GM18499 (cell line): ENCODE measurements at regions not wholly inside any gene's neighbourhood (a gene's known extent, or its start where the extent isn't known, plus 50 kb on each side); places are given as distances from the start of the nearest gene placed in this dataset.
"Not testable (repeated sequence)": the region's sequence is repeated elsewhere in the genome, so short reads cannot be mapped to it uniquely, and the experiment has no call there.

Experiments
- ATAC-seq: cut with Tn5 transposase; IDR thresholded peaks from one replicate; pipeline ENCODE4 v1.9.1; 2021; ENCODE audit warnings: moderate number of reproducible peaks; ENCODE audit not compliant: insufficient read depth, unreplicated experiment

DNA sequence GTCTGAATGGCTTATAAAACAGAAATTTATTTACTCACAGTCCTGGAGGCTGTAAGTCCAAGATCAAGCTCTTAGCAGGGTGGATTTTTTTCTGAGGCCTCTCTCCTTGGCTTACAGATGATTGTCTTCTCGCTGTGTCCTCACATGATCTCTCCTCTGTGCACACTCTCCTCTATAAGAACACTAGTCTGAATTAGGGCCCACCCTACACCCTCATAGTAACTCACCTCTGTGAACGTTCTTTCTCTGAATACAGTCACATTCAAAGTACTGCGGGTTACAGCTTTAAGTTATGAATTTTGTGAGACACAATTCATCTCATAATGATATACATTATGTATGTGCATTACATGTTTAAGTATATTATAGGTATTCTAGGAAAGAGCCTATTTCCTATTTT is 135.7 kb upstream of the ATXN7L3B start:
- no peak for ATAC-seq

DNA sequence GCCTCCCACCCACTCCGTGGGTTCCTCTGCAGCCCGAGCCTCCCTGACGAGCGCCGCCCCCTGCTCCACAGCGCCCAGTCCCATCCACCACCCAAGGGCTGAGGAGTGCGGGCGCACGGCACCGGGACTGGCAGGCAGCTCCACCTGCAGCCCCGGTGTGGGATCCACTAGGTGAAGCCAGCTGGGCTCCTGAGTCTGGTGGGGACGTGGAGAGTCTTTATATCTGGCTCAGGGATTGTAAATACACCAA is 134.5 kb upstream of the ATXN7L3B start:
- not testable (repeated sequence) for ATAC-seq

DNA sequence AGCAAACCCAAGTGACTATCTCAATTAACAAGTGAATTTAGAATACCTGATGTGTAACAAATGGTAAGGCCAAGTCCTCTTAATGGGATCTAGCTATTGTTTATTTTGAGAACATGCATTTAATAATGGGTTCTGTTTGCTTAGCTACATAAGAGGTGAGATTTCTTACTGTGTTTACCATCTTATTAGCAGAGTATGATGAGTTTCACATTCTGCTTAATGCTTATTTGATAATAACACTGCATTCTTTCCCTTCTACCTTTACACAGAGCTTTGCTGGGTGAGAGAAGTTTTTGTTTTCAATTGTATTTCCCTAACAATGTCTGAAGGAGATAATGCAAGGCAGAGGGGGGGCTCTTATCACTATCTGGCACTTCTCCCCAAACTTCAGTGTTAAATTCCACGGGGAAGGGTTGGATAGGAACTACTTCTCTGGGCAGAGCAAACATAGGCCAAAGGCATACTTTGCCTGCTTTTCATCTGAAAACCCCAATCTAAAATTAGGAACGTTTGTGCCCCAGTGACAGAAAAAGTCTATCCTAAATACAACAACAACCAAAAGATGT is 129.0 kb upstream of the ATXN7L3B start:
- no peak for ATAC-seq

DNA sequence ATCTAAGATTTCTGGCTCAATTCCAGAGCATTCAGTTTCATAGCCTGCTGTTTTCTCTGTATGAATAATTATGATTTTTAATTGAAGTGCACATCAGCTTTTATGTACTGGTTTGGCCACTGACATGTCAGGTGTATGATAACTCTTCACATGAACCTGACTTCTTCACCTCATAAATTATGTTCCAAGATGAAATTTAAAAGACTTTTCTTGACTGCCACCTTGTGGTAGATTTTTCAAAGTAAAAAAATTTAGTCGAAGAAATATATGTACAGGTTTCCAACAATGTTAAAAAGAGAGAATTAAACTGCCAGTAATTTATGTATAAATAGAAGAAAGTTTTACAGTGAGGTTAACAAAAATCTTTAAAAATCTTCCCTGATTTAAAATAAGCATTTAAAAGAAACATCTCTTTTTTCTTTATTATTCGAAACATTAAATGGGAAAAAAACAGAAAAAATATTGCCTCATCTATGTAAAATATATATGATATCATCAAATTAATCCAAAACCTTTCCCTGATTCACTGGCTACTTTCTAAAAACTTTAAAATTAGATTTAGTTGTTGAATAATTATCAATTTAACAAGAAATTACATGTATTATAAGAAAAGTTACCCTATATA is 124.9 kb upstream of the ATXN7L3B start:
- ATAC-seq = no peak

DNA sequence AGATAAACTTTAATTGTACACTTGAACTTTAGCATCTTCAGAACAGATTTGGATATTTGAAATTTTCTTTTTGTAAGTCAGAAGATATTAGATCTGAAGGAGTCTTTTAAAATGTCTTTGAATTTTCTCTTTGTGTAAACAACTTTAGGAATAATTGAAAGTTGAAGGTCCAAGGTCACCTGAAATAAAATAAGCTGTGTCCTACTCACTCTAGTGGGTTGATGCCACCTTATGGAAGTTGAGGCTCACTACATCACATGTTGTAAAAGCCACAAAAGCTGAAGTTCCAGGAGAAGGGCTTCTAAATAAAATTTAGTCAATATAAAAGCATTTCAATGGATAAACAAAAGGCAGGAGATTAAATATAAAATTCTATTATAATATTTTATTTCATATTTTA is 122.0 kb upstream of the ATXN7L3B start:
- ATAC-seq = no peak

DNA sequence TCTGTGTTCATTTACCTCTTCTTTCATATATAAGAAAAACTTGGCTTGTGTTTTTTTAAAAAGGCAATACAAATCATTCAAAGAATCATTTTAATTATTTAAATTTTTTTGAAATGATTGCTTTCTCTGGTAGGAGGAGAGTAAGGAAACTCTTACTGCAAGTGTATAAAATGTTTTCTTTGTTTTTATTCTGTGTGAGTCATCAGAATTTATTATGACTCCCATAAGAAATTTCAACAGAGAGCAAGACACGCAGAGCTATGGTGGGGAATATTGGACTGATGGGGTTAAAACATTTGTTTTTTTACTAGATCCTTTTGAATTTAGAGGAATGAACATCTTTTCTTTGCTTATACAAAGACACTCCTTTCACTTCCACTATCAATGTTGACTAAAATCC is 119.1 kb upstream of the ATXN7L3B start:
- no peak for ATAC-seq

DNA sequence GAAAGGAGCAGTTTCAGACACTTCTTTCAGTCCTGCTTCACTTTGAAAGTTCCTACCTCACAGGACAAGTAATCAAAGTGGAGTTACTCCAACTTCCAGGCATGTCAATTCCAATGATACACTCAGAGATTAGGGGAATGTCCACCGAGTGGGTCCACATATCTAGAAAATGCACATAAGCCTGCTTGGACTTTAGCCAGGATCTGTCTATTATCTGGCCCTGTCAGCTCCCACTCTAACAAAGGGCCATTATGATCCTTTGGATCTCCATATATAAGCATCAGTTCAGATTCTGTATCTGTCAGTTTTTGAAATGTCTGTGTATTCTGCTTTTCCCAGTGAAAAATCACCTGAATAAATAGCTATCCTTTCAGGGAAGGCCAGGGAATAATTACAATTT is 112.9 kb upstream of the ATXN7L3B start:
- no peak for ATAC-seq

DNA sequence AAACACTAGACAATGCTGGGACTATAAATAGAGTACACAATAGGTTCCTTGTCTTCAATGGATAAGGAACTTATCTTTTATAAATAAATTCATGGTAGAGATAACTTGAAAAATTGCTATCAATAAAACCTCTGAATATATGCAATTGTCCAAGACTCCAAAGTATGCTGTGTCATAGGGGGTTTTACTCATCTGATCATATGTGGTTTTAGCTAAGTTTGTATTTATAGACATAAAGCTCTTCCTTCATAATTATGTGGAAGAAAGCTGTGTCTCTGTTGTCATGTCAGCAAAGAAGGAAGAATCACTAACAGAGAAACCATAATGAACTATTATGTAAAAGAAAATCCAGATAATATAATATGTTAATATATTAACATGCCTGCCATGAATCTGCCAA is 111.5 kb upstream of the ATXN7L3B start:
- ATAC-seq = no peak

DNA sequence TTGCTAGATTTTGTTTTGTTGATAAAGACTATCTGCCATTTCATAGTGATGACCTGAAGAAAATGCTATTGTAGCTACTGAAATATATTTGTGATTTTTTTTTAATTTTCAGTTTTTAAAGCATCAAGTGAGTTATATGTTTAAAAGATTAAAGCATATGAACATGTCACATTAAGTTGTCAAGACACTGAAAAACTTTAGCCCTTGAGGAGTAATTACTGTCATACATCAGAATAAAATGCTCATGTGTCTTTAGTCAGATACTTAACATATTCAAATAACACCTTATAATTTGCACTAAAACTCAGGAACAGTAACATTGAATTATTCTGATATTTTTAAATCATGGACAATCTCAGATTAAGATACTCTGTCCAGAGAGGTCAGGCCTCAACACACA is 108.1 kb upstream of the ATXN7L3B start:
- no peak for ATAC-seq

DNA sequence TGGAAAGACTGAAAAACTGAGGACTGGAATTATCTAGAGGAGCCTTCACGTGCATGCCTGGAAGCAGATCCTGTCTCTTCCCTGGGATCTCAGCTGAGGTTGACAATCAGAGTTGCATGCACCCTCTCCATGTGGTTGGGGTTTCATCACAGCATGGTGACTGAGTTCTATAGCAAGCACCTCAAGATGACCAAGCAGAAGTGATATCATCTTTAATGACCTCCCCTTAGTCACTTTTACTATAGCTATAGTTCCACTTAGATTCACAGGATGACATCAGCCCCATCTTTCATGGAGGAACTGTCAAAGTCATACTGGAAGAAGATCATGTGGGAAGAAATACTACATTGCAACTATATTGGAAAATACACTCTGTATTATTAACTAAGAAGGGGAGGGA is 105.8 kb upstream of the ATXN7L3B start:
- no peak for ATAC-seq

DNA sequence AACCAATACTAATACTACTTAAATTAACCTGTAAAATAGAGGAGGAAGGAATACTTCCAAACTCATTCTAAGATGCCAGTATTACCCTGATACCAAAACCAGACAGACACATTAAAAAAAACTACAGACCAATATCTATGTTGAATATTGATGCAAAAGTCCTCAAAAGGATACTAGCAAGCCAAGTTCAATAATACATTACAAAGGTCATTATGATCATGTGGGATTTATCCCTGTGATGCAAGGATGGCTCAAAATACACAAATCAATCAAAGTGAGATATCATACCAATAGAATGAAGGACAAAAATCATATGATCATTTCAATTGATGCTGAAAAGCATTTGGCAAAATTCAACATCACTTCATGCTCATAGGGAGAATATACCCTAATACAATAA is 97.2 kb upstream of the ATXN7L3B start:
- ATAC-seq = no peak

DNA sequence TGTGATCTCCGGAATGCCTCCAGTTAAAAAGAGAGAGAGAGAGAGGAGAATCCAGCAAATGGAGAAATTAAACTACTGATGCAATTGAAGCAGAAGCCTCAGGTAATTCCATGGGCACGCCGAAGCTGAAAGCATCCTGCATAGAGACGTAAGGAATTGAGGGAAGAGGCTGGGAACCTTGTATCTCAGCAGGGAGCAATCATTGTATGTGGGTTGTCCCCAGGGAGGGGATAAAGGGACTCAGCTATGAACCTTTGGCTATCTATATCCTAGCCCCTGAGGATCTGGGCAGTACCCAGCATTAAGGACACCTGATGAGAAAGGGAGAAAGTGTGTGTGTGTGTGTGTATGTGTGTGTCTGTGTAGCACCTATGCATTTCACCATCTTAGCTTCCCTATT is 95.8 kb upstream of the ATXN7L3B start:
- ATAC-seq = no peak

DNA sequence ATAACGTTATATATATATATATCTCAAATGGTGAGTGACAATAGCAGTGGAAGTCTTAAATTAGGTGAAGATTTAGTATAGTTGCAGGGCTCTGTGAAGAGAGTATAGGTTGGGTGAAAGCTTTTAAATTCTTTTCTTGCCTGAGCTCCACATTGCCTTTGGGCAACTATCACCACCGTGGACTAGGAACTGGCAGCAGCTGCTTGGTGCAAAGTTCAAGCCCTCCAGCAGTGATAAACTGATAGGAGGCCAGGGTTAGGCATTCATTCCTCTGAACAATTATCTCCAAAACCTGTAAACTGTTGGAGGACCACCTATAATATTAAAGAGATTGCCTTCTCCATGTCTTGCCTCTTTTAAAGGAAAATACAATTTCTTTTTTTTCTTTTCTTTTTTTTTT is 91.2 kb upstream of the ATXN7L3B start:
- no peak for ATAC-seq

DNA sequence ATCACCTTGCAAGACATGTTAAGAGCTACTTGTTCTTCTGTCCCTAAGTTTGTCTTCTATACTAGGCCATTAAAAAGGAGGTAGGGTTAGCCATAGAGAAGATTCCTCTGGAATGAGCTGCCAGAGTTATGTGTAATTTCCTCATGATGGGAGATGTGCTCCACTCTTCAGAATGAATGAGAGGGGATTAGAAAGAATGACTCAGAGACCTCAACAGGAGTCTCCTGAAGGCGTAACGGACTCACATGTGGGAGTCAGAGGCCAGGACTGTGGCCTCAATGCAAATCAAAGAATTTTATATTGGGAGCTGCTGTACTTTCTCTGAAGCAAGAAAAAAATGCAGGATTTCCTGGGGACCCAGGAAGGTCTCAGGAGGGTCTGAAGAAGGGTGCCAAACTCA is 87.8 kb upstream of the ATXN7L3B start:
- no peak for ATAC-seq

DNA sequence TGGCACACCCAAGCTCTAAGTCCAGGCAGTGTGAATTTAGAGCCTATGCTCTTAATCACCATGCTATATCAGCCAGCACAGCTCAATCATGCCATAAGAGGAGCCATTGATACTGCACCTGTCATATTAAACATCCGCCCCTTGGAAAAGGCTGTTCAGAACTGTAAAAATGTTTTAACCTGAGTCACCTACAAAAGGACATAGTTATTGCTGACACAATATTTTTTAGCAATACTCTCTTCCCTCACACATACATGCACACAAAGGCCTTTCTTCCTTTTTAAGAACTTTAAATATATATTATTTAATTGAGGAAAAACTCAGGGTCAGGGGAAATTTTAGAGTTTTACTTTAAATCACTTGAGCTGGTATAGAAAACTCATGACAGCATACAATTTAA is 83.5 kb upstream of the ATXN7L3B start:
- no peak for ATAC-seq

DNA sequence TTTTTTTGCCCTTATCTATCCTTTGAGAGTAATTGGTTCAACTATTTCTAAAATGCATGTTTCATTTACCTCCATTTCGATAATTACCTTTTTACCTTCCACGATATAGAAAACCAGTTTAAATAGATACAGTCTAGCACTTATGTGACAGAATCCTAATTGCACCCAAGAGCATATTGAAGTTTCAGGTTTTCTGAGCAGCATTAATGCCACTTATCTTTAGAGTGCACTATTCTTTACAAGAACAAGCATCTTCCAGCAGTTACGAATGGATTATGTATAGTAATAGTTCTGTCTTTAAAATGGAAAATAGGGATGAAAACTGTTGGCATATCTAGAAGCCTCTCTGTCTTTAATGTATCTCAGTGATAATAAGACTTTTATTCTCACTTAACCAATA is 82.2 kb upstream of the ATXN7L3B start:
- ATAC-seq = no peak

DNA sequence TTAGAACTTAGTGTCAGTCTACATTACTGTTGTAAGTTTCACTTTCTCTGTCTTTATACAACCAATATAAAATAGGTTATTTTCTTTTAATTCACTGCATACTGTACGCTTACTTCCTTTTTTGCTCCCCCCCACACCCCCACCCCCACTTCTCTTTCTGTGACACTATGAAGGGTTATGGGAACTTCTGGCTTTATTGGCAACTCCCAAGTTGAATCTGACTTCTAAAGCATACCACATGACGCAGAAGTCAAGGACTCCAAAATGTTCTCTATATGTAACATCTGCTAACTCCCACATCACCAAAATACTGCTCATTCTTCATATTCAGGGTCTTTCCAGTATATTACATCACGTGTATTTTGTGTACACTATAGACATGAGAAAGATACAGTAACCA is 81.2 kb upstream of the ATXN7L3B start:
- ATAC-seq = no peak

DNA sequence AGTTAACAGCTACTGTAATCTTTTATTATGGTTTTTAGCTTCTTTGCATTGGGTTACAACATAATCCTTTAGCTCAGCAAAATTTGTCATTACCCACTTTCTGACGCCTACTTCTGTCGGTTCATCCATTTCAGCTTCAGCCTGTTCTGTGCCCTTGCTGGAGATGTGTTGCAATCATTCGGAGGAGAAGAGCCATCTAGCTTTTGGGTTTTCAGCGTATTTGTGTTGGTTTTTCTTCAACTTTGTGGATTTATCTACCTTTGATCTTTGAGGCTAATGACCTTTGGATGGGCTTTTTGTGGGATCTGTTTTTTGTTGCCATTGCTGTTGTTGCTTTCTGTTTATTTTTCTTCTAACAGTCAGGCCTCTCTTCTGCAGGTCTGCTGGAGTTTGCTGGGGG is 69.2 kb upstream of the ATXN7L3B start:
- ATAC-seq = no peak

DNA sequence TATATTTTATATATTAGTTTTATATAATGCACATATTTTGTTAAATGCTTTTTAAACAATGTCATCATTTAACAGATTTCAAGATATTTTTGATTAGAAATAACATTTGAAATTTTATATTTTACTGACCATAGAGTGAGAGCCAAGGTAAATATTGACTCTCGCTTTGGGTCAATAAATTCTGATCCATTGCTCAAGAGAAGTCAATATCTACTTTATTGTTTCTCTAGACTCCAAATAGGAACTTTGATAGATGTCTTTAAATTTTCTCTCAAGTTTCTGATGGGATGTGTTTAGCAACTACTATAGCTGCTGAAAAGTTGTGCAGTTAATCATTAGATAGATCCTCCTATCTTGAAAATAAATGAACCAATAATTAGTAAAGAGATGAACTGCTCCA is 61.4 kb upstream of the ATXN7L3B start:
- ATAC-seq = no peak

DNA sequence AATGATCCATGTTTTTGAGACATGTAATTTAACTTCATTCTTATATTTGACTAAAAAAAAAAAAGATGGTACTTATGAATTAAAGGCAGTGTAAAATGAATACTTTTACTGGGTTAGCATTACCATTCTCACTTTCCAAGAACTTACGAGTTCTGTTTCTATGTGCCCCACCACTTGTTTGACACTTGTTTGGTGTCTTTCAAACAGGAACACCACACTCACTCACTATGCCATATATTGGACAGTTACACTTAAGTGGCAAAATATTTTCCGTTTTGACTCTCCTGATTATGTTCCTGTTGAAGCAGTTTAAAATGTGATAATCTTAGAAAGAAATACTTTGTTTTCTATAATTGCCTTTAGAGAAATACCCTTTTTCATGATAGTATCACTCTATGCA is 56.6 kb upstream of the ATXN7L3B start:
- ATAC-seq = no peak

DNA sequence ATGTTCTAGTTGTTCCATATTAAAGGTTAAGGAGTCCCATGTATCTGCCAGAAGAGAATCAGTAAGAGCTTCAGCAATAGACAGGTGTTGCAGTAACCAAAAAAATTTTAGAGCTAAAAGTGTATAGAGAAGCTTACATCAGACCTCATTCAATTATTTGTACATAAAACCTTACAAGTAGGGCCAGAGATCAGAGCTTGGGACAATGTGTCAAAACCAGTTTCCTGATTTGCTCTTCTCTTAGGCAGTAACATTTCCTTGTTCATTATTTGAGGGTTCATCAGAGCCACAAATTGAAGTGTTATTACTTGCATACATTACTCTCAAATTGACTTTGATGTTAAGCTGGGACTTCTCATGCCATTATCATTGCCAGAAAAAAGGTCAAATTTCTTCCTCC is 55.5 kb upstream of the ATXN7L3B start:
- ATAC-seq = no peak

DNA sequence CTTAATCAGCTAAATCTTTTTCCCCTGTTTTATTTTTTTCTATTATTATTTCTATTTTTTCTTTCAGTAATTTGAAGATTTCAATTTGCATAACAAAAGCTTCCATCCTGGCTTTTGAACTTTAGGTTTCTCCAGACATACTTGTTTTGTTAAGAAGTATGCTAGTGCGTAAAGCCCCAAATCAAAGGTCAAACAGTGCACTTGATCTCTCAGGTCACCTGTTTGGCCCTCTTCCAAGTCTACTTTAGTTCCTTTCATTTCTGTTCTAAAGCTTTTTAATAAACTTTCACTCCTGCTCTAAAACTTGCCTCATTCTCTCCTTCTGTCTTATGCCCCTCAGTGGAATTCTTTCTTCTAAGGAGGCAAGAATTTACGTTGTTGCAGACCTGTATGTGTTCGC is 54.6 kb upstream of the ATXN7L3B start:
- no peak for ATAC-seq
